Body of pancreas (tissue), 4 donors: ENCODE measurements at regions not wholly inside any gene's neighbourhood (a gene's known extent, or its start where the extent isn't known, plus 50 kb on each side); places are given as distances from the start of the nearest gene placed in this dataset.

Source experiments
- ATAC-seq: fragments of 150-250 bp; one replicate; pipeline ENCODE4 v1.9.1; 2016
- DNase-seq, 4 donors: peaks; one replicate each; pipeline ENCODE4 v3.0.0-alpha.2; 2019
- H3K27ac ChIP-seq, 4 donors: fragments of 200-600 bp; sonication (generic); 1 replicate in 3 of 4; 2 replicates in 1 of 4; pipeline versions ENCODE4 v1.5.1 to v1.6.1; 2016 to 2019; ENCODE audit warnings: mild to moderate bottlenecking in 1 of 4, mixed read lengths in 1 of 4, moderate library complexity in 1 of 4
- H3K27me3 ChIP-seq, 2 donors: fragments of 200-600 bp; sonication (generic); one replicate each; pipeline ENCODE4 v1.6.0; 2016; ENCODE audit warnings: mild to moderate bottlenecking in 1 of 2
- H3K36me3 ChIP-seq, 2 donors: fragments of 200-600 bp; sonication (generic); replicated peaks in 1 of 2; 2 replicates each; pipeline ENCODE4 v1.5.1; 2016; ENCODE audit warnings: low read depth in 2 of 2; ENCODE audit not compliant: insufficient read depth in 1 of 2
- H3K4me1 ChIP-seq: fragments of 200-600 bp; sonication (generic); one replicate; pipeline ENCODE4 v1.6.0; 2016
- H3K4me3 ChIP-seq, 2 donors: fragments of 200-600 bp; sonication (generic); 1 replicate in 1 of 2; 2 replicates in 1 of 2; pipeline ENCODE4 v1.5.1; 2016 to 2019
- H3K9me3 ChIP-seq, 3 donors: fragments of 200-600 bp; sonication (generic); 1 replicate in 2 of 3; 2 replicates in 1 of 3; pipeline ENCODE4 v1.5.1; 2016
- POLR2A ChIP-seq, 3 donors: fragments of 450-650 bp; IDR thresholded peaks; one replicate each; pipeline ENCODE4 v1.6.1; 2016; ENCODE audit warnings: antibody characterized with exemption in 3 of 3, mild to moderate bottlenecking in 2 of 3
- WGBS, 2 donors: methylation state at CpG; one replicate each; pipeline ENCODE4 v1.1.5; 2017; 5-methylcytosine and 5-hydroxymethylcytosine counted together
- intact Hi-C: fragments of 100-400 bp; cut with DNase I; formaldehyde crosslinking; loops from one replicate; pipeline ENCODE4 v1.15.1; 2023
- TF ChIP-seq, protein P1 (sequence below), 7 experiments: fragments of 450-650 bp in 4 of 7; fragments of 200-600 bp in 3 of 7; sonication (generic) in 3 of 7; IDR thresholded peaks; one replicate each; pipeline ENCODE4 v1.5.1; 2016 to 2019; ENCODE audit warnings: antibody characterized with exemption in 7 of 7

- ATAC-seq = no peak
- TF ChIP-seq, protein P1, sequence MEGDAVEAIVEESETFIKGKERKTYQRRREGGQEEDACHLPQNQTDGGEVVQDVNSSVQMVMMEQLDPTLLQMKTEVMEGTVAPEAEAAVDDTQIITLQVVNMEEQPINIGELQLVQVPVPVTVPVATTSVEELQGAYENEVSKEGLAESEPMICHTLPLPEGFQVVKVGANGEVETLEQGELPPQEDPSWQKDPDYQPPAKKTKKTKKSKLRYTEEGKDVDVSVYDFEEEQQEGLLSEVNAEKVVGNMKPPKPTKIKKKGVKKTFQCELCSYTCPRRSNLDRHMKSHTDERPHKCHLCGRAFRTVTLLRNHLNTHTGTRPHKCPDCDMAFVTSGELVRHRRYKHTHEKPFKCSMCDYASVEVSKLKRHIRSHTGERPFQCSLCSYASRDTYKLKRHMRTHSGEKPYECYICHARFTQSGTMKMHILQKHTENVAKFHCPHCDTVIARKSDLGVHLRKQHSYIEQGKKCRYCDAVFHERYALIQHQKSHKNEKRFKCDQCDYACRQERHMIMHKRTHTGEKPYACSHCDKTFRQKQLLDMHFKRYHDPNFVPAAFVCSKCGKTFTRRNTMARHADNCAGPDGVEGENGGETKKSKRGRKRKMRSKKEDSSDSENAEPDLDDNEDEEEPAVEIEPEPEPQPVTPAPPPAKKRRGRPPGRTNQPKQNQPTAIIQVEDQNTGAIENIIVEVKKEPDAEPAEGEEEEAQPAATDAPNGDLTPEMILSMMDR (IDR thresholded peaks at IDR 0.05) = no peak
- TF ChIP-seq POLR2A (IDR thresholded peaks at IDR 0.05) = no peak
- Histone ChIP-seq H3K4me3 (no peak overlapping the region), H3K36me3 (no peaks in the 10 kb centered on the region), H3K4me1 (no peaks in the 10 kb centered on the region), H3K27ac (no peak overlapping the region), H3K27me3 (no peaks in the 10 kb centered on the region), H3K9me3 (no peaks in the 10 kb centered on the region)
- WGBS, 2 donors = 24 to 68% methylated on average over 2 of the region's 2 CpGs
- intact Hi-C loops = loop anchor here (10.0 kb wide), 1 partner anchor 50 kb away; no protein-coding TSS in a partner anchor
- DNase-seq = no peak
Measured at GRCh38 chr13:91134803-91135184, 212.7 kb upstream of the MIR17HG start.

DNA sequence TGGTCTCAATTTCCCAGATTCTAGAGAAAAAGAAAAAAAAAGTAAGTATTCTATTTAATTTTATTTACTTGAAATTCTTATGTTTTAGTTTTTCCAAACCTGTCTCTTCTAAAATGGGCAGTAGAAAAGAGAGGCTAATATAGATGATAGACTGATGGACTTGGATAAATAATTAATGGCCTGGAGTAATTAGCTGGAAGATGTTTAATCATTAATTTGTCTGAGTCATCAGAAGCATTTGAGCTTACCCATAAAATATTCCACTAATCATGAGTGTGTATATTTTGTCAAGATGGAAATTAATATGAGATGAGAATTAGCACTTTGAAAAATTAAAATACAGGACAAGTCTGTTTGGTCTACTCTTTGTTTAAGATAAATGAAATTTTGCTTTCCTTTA is 212.1 kb upstream of the MIR17HG start:
- Histone ChIP-seq H3K27me3 (no peaks in the 10 kb centered on the region), H3K27ac (no peak overlapping the region), H3K36me3 (no peaks in the 10 kb centered on the region), H3K9me3 (no peaks in the 10 kb centered on the region), H3K4me1 (no peaks in the 10 kb centered on the region), H3K4me3 (no peak overlapping the region)
- TF ChIP-seq POLR2A (IDR thresholded peaks at IDR 0.05) = no peak
- TF ChIP-seq, protein P1 (IDR thresholded peaks at IDR 0.05) = no peak
- ATAC-seq (no peak), DNase-seq (no peak)
- intact Hi-C loops = loop anchor here (10.0 kb wide), 1 partner anchor 49 kb away; no protein-coding TSS in a partner anchor

- DNase-seq (no peak), ATAC-seq (no peak)
- H3K36me3 ChIP-seq = no peaks in the 10 kb centered on the region
- H3K4me3 ChIP-seq = no peak overlapping the region
- no peaks in the 10 kb centered on the region for H3K9me3 ChIP-seq
- peaks cover 3% of the 10 kb centered on the region for H3K4me1 ChIP-seq
- H3K27me3 ChIP-seq = no peaks in the 10 kb centered on the region
- intact Hi-C loops = loop anchor here (10.0 kb wide), 1 partner anchor 49 kb away; no protein-coding TSS in a partner anchor
- no peak overlapping the region for H3K27ac ChIP-seq
- no peak for TF ChIP-seq POLR2A (IDR thresholded peaks at IDR 0.05)
- TF ChIP-seq, protein P1 (IDR thresholded peaks at IDR 0.05) = no peak
Measured at GRCh38 chr13:91135968-91136367, 211.5 kb upstream of the MIR17HG start.

- DNase-seq (no peak), ATAC-seq (no peak)
- H3K9me3 ChIP-seq = no peaks in the 10 kb centered on the region
- H3K27ac ChIP-seq = no peak overlapping the region
- peaks cover 11% of the 10 kb centered on the region for H3K4me1 ChIP-seq
- 65 to 68% methylated on average over 2 of the region's 2 CpGs for WGBS, 2 donors
- H3K4me3 ChIP-seq = no peak overlapping the region
- H3K36me3 ChIP-seq = no peaks in the 10 kb centered on the region
- intact Hi-C loops = loop anchor here (10.0 kb wide), 1 partner anchor 48 kb away; no protein-coding TSS in a partner anchor
- no peaks in the 10 kb centered on the region for H3K27me3 ChIP-seq
- TF ChIP-seq, protein P1 (IDR thresholded peaks at IDR 0.05) = no peak
- TF ChIP-seq POLR2A (IDR thresholded peaks at IDR 0.05) = no peak
Measured at GRCh38 chr13:91136806-91137205, 210.7 kb upstream of the MIR17HG start.

DNA sequence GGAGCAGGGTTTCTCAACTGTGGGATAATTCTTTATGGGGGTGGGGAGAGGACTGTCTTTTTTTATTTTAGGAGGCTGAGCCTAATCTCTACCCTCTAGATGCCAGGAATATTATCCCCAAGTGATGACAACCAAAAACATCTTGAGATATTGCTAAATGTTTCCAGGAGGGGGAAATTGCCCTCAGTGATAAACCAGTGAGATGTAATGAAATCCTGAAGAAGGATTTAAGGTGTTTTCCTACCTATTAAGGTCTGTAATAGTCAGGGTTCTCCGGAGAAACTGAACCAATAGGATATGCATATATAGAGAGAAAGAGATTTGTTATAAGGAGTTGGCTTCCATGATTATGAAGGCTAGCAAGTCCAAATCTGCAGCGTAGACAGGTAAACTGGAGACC is 208.3 kb upstream of the MIR17HG start:
- Histone ChIP-seq H3K9me3 (no peaks in the 10 kb centered on the region), H3K36me3 (no peaks in the 10 kb centered on the region), H3K27me3 (no peaks in the 10 kb centered on the region), H3K27ac (no peak overlapping the region), H3K4me1 (peaks cover 24% of the 10 kb centered on the region), H3K4me3 (no peak overlapping the region)
- 65 to 88% methylated on average over 2 of the region's 2 CpGs for WGBS, 2 donors
- no peak for DNase-seq
- intact Hi-C loops = loop anchor here (10.0 kb wide), 1 partner anchor 46 kb away; no protein-coding TSS in a partner anchor
- ATAC-seq = no peak
- TF ChIP-seq, protein P1 (IDR thresholded peaks at IDR 0.05) = no peak
- no peak for TF ChIP-seq POLR2A (IDR thresholded peaks at IDR 0.05)
